T-helper 2 cell treated with Interferon-gamma antibody and Interleukin-4, amounts not matched to agents 5 μg/mL and 100 μg/mL, for 36 hours (primary cell): ENCODE measurements at regions not wholly inside any gene's neighbourhood (a gene's known extent, or its start where the extent isn't known, plus 50 kb on each side); places are given as distances from the start of the nearest gene placed in this dataset.

Experiments
- DNase-seq: peaks from one replicate; pipeline ENCODE4 v3.0.0; 2021; ENCODE audit warnings: low spot score
- H3K27ac Mint-ChIP-seq: one replicate; pipeline ENCODE4 v1.8.0; 2021; ENCODE audit warnings: mild to moderate bottlenecking, mixed read lengths
- H3K27me3 Mint-ChIP-seq: one replicate; pipeline ENCODE4 v1.8.0; 2021; ENCODE audit warnings: low read depth, mixed read lengths
- H3K36me3 Mint-ChIP-seq: one replicate; pipeline ENCODE4 v1.8.0; 2021; ENCODE audit warnings: low read depth, mixed read lengths
- H3K4me1 Mint-ChIP-seq: one replicate; pipeline ENCODE4 v1.8.0; 2021; ENCODE audit warnings: low read depth, mixed read lengths
- H3K4me3 Mint-ChIP-seq: one replicate; pipeline ENCODE4 v1.8.0; 2022; ENCODE audit warnings: mild to moderate bottlenecking, moderate library complexity, mixed read lengths
- H3K9me3 Mint-ChIP-seq: one replicate; pipeline ENCODE4 v1.8.0; 2021; ENCODE audit warnings: mixed read lengths

DNA sequence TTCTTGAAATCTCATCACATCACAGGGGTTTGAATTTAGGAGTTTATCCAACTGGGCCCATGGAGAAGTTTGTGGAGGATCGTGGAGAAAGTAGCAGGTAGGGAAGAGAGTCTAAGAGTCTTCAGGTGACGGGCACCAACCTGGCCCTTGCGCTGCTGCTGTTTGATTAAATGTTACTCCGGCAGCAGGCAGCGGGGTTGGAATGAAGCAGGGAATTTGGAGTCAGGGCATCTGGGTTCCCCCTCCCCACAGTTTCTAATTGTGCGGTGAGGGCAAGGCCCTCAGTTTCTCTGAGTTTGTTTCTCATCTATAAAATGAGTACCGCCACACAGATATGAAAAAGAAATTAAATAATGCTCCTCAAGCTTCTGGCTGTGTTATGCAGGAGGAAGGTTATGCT, 182.9 kb upstream of the RGMA start:
- Mint-ChIP-seq H3K4me3 (no peak overlapping the region), H3K9me3 (no peaks in the 10 kb centered on the region), H3K36me3 (no peaks in the 10 kb centered on the region), H3K4me1 (no peaks in the 10 kb centered on the region), H3K27me3 (no peaks in the 10 kb centered on the region), H3K27ac (no peak overlapping the region)
- DNase-seq, result no peak

DNA sequence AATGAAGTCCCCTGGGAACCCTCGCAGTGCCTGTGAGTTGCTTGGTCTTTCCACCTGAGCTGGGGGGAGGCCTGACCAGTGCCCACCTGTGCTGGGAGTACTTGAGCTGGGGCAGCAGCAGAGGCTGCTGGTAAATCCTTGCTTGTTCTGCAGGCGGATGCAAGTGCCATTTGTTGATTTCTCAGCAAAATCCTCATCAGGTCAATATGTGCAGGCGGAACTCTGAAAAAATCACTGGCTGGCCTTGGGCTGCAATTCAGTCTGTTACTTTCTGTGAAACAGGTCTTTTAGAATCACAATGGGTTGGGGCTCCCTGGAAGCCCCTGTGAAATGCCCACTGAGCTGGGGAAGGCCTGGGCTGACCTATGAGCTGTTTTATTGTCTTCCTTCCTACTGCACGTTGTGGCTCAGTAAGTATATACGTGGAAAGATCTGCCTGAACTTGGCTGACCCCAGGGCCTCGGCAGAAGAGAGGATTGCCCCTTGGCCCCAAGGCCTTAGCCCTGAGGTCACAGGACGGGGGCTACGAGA, 182.0 kb upstream of the RGMA start:
- Mint-ChIP-seq H3K4me1 (no peaks in the 10 kb centered on the region), H3K27ac (no peak overlapping the region), H3K4me3 (no peak overlapping the region), H3K27me3 (no peaks in the 10 kb centered on the region), H3K36me3 (no peaks in the 10 kb centered on the region), H3K9me3 (no peaks in the 10 kb centered on the region)
- DNase-seq, result no peak

GRCh38 chr15:93268066-93268465, 179.1 kb upstream of the RGMA start:
- Mint-ChIP-seq H3K9me3 (no peaks in the 10 kb centered on the region), H3K27ac (no peak overlapping the region)
- no peak for DNase-seq

DNA sequence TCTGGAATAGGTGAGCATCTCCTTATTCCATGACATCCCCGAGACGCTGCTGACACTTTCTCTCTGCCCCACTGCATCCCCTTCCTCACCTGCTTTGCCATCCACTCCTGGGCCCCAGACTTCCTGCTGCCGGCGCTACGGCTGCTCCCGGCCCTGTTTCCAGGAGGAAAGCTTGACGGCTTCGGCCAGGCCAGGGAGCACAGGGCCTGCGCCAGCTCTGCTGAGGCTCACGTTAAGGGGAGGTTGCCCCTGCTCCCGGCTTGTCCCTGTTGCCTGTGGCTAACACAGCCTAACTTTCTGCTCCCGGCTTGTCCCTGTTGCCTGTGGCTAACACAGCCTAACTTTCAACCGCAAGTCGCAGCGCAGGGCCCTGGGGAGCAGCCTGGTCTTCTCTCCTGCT, 177.3 kb upstream of the RGMA start:
- H3K4me1 Mint-ChIP-seq, result no peaks in the 10 kb centered on the region
- H3K27ac Mint-ChIP-seq, result no peak overlapping the region
- no peak overlapping the region for H3K4me3 Mint-ChIP-seq
- H3K36me3 Mint-ChIP-seq, result no peaks in the 10 kb centered on the region
- H3K27me3 Mint-ChIP-seq, result no peaks in the 10 kb centered on the region
- no peaks in the 10 kb centered on the region for H3K9me3 Mint-ChIP-seq
- no peak for DNase-seq

More at GRCh38 chr15:93268066-93268465, 179.1 kb upstream of the RGMA start:
- Mint-ChIP-seq H3K4me1 (no peaks in the 10 kb centered on the region), H3K36me3 (no peaks in the 10 kb centered on the region), H3K27me3 (no peaks in the 10 kb centered on the region), H3K4me3 (no peak overlapping the region)

- no peak for DNase-seq
- Mint-ChIP-seq H3K4me1 (no peaks in the 10 kb centered on the region), H3K4me3 (no peak overlapping the region), H3K27me3 (no peaks in the 10 kb centered on the region), H3K36me3 (no peaks in the 10 kb centered on the region), H3K27ac (no peak overlapping the region), H3K9me3 (no peaks in the 10 kb centered on the region)
Measured at GRCh38 chr15:93265111-93265556, 176.1 kb upstream of the RGMA start.

DNA sequence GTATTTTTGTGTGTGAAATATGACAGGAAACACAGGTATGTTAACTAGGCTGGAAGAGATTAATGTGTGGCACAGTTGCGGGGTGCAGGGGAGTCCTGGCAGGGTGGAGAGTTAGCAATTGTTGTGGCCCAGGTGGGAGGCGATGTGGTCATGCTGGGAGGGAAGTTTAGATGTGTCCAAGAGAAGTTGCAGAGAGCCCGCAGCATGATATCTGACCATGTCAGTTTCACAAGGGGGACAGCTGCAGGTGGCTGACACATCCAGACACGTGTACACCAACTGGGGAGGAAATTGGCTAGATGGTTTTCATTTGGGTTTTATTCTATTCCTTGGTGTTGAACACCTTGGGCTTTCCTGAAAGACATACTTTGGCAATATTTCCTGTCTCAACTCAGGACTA, 172.8 kb upstream of the RGMA start:
- Mint-ChIP-seq H3K36me3 (no peaks in the 10 kb centered on the region), H3K27me3 (no peaks in the 10 kb centered on the region), H3K9me3 (no peaks in the 10 kb centered on the region), H3K27ac (no peak overlapping the region), H3K4me1 (peaks cover 4% of the 10 kb centered on the region), H3K4me3 (no peak overlapping the region)
- no peak for DNase-seq

- Mint-ChIP-seq H3K36me3 (no peaks in the 10 kb centered on the region), H3K27ac (no peak overlapping the region), H3K9me3 (no peaks in the 10 kb centered on the region)
Measured at GRCh38 chr15:93257920-93258319, 168.9 kb upstream of the RGMA start.

GRCh38 chr15:93253681-93254080, 164.7 kb upstream of the RGMA start:
- DNase-seq, result no peak
- Mint-ChIP-seq H3K9me3 (no peaks in the 10 kb centered on the region), H3K4me3 (no peak overlapping the region), H3K4me1 (no peaks in the 10 kb centered on the region), H3K27me3 (peaks cover 3% of the 10 kb centered on the region), H3K27ac (no peak overlapping the region), H3K36me3 (no peaks in the 10 kb centered on the region)

More at GRCh38 chr15:93257920-93258319, 168.9 kb upstream of the RGMA start:
- DNase-seq, result no peak
- peaks cover 4% of the 10 kb centered on the region for H3K4me1 Mint-ChIP-seq
- no peaks in the 10 kb centered on the region for H3K27me3 Mint-ChIP-seq
- H3K4me3 Mint-ChIP-seq, result no peak overlapping the region

- no peak overlapping the region for H3K27ac Mint-ChIP-seq
- H3K36me3 Mint-ChIP-seq, result no peaks in the 10 kb centered on the region
- DNase-seq, result no peak
- H3K4me1 Mint-ChIP-seq, result no peaks in the 10 kb centered on the region
- H3K27me3 Mint-ChIP-seq, result peaks cover 6% of the 10 kb centered on the region
- H3K4me3 Mint-ChIP-seq, result no peak overlapping the region
- no peaks in the 10 kb centered on the region for H3K9me3 Mint-ChIP-seq
Measured at GRCh38 chr15:93252780-93253179, 163.8 kb upstream of the RGMA start.

DNA sequence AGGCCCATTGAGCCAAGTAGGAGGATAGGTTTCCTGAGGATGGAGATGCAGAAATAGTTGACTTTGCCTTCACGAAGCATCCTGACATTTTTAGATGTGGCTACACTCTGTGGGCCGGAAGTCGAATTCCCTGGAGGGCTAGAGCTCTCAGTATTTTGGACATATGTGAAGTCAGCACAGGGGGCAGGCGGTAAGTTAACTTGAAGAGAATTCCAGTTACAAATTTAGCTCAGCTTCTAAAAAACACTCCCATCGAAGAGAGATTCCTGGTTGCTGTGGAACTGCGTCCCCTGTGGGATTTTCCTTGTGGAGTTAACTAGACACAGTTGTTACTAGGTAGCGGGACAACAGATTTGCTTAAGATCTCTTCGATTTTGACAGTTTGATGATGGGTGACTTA, 161.9 kb upstream of the RGMA start:
- Mint-ChIP-seq H3K27ac (no peak overlapping the region), H3K4me3 (no peak overlapping the region), H3K27me3 (peaks cover 16% of the 10 kb centered on the region), H3K4me1 (no peaks in the 10 kb centered on the region), H3K9me3 (no peaks in the 10 kb centered on the region), H3K36me3 (no peaks in the 10 kb centered on the region)
- DNase-seq, result no peak

DNA sequence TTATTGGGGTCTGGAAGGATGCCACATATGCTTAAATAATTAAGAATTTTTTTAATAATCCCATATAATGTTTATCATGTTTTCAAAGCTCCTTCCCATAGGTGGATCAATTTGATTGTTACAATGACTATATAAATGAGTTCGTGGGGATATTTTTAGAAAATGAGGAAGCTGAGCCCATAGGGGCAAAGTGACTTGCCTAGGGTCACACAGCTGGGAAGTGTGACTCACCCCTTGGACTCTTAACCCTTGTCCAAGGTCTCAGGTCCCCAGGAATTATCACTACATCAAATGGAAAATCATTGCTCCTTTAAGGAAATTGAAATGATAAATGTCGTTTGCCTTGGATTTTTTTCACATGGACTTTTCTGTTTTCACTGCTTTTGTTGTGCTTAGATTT, 161.2 kb upstream of the RGMA start:
- no peaks in the 10 kb centered on the region for H3K4me1 Mint-ChIP-seq
- H3K27me3 Mint-ChIP-seq, result peaks cover 16% of the 10 kb centered on the region
- no peak overlapping the region for H3K27ac Mint-ChIP-seq
- no peak overlapping the region for H3K4me3 Mint-ChIP-seq
- H3K9me3 Mint-ChIP-seq, result no peaks in the 10 kb centered on the region
- no peak for DNase-seq
- no peaks in the 10 kb centered on the region for H3K36me3 Mint-ChIP-seq

- H3K27ac Mint-ChIP-seq, result no peak overlapping the region
- H3K36me3 Mint-ChIP-seq, result no peaks in the 10 kb centered on the region
- no peaks in the 10 kb centered on the region for H3K9me3 Mint-ChIP-seq
- no peak overlapping the region for H3K4me3 Mint-ChIP-seq
- no peak for DNase-seq
- no peaks in the 10 kb centered on the region for H3K4me1 Mint-ChIP-seq
- peaks cover 16% of the 10 kb centered on the region for H3K27me3 Mint-ChIP-seq
Measured at GRCh38 chr15:93249623-93250022, 160.6 kb upstream of the RGMA start.

- Mint-ChIP-seq H3K9me3 (no peaks in the 10 kb centered on the region), H3K4me3 (no peak overlapping the region), H3K27ac (no peak overlapping the region), H3K36me3 (no peaks in the 10 kb centered on the region), H3K4me1 (no peaks in the 10 kb centered on the region), H3K27me3 (peaks cover 16% of the 10 kb centered on the region)
- no peak for DNase-seq
Measured at GRCh38 chr15:93247466-93248121, 158.6 kb upstream of the RGMA start.

DNA sequence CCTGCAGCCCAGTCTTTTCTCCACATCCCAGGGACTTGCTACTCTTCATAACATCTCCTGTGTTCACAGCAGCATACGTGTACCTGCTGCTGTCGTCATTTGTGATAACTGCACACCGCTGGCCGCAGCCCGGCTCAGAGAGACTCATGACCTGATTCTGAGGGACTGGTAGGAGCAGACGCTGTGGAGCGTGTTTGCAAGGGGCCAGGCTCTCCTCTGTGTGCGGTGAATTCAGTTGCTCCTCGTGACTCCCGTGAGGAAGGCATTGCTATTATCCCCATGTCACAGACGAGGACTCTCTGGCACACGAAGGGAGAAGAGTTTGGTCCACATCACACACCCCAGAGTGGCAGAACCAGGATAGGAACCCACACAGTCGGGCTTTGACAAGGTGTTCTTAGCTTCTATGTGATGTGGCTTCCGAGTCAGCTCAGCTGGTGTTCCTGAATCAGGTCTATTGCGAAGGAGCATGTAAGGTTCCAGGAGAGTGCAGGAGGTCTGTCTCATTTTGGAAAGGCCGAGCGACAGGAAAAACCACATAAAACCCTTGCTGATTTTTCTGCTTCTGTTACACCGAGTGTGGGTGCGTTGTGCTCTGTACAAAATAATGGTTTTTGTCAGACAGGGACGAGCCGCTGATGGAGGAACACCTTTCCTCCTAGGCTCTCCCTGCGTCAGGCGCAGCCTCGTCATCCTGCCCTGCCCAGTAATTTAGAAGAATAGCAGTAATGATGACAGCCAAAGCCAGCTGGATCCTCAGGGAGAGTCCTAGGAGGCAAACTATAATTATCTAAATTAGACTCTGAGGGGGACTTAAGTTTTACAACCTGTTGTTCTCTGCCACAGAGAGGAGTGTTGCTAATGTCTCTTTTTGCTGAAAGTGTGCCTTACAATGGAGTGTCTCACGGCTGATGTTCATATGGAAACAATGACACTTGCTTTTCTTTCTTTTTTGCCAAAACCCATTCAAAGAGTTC, 157.5 kb upstream of the RGMA start:
- DNase-seq, result no peak
- Mint-ChIP-seq H3K4me3 (no peak overlapping the region), H3K27me3 (peaks cover 16% of the 10 kb centered on the region), H3K36me3 (no peaks in the 10 kb centered on the region), H3K4me1 (no peaks in the 10 kb centered on the region), H3K27ac (no peak overlapping the region), H3K9me3 (no peaks in the 10 kb centered on the region)
